ENCODE measurements at regions not wholly inside any gene's neighbourhood (a gene's known extent, or its start where the extent isn't known, plus 50 kb on each side); places are given as distances from the start of the nearest gene placed in this dataset.

DNA sequence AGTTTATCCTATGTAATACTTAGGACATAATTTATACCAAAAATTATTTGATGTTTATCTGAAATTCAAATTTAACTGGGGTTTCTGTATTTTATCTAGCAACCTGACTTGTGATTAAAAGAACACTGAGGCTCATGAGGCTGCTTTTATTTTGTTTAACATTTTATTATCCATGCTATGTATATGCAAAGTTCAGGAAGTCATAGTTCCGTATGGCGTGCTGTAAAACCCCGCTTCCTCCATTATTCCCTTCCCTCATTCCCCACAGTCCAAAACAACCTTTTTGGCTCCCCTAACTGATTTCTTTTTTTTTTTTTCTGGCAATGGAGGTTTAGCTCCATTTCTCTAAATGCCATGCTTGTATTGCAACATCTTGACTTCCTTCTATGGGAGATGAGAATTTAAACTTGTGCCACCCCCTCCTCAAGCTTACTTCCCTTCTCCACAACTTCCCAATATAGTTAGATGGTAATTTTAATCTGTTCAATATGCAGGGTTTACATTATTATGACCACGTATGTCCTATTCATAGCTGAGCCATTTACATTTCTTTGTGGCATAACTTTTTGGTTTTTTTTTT lies 138.0 kb upstream of the DNAH14 start:
- H3F3A ChIP-seq (ENCODE audit: insufficient read depth, low read length), result no peaks in the 10 kb centered on the region
- H2AFZ ChIP-seq (ENCODE audit: low read length), result no peak overlapping the region
- no peak for TF ChIP-seq EZH2 (IDR thresholded peaks at IDR 0.05; ENCODE audit: borderline replicate concordance, low read length)
- TF ChIP-seq, protein P1, sequence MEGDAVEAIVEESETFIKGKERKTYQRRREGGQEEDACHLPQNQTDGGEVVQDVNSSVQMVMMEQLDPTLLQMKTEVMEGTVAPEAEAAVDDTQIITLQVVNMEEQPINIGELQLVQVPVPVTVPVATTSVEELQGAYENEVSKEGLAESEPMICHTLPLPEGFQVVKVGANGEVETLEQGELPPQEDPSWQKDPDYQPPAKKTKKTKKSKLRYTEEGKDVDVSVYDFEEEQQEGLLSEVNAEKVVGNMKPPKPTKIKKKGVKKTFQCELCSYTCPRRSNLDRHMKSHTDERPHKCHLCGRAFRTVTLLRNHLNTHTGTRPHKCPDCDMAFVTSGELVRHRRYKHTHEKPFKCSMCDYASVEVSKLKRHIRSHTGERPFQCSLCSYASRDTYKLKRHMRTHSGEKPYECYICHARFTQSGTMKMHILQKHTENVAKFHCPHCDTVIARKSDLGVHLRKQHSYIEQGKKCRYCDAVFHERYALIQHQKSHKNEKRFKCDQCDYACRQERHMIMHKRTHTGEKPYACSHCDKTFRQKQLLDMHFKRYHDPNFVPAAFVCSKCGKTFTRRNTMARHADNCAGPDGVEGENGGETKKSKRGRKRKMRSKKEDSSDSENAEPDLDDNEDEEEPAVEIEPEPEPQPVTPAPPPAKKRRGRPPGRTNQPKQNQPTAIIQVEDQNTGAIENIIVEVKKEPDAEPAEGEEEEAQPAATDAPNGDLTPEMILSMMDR (IDR thresholded peaks at IDR 0.05; ENCODE audit: low read length), result no peak
- no peaks in the 10 kb centered on the region for H3K27me3 ChIP-seq (ENCODE audit: insufficient read depth, low read length)
- H3K4me3 ChIP-seq (ENCODE audit: low read depth, low read length, poor library complexity, severe bottlenecking), result no peak overlapping the region
- H3K9me3 ChIP-seq (ENCODE audit: low read length), result no peaks in the 10 kb centered on the region
- no peak overlapping the region for H3K27ac ChIP-seq (ENCODE audit: low read depth, low read length, poor library complexity, severe bottlenecking)
- no peaks in the 10 kb centered on the region for H3K79me2 ChIP-seq (ENCODE audit: insufficient read depth, low read length)
- H3K4me2 ChIP-seq (ENCODE audit: low read length), result no peak overlapping the region
- H3K4me1 ChIP-seq (ENCODE audit: insufficient read depth, low read length, severe bottlenecking), result no peaks in the 10 kb centered on the region
- H3K9me2 ChIP-seq (ENCODE audit: low read depth, low read length), result no peaks in the 10 kb centered on the region
- H4K20me1 ChIP-seq (ENCODE audit: insufficient read depth, low read length), result no peaks in the 10 kb centered on the region
- H3K36me3 ChIP-seq (ENCODE audit: insufficient read depth, low read length), result no peaks in the 10 kb centered on the region
- H3K9ac ChIP-seq (ENCODE audit: low read length), result no peak overlapping the region

DNA sequence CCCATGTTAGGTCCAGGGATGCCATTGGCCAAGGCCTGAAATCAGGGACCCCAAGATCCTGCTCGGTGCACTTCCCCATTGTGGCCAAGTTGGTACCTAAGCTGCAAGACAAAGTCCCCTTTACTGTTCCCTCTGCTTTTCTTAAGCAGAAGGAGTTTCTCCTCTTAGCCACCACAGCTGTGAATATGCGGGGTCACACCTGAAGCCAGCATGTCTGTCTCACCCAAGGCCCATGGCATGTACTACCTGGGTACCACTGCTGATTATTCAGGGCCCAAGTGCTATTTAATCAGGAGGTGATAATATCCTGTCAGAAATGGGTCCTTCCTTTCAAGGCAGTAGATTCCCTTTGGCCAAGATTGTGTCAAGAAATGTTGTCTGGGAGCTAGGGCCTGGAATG lies 133.9 kb upstream of the DNAH14 start:
- Histone ChIP-seq H4K20me1 (ENCODE audit: insufficient read depth, low read length) (no peaks in the 10 kb centered on the region), H3K9me3 (ENCODE audit: low read length) (no peaks in the 10 kb centered on the region), H3K4me3 (ENCODE audit: low read depth, low read length, poor library complexity, severe bottlenecking) (no peak overlapping the region), H3F3A (ENCODE audit: insufficient read depth, low read length) (no peaks in the 10 kb centered on the region), H3K4me2 (ENCODE audit: low read length) (no peak overlapping the region), H3K4me1 (ENCODE audit: insufficient read depth, low read length, severe bottlenecking) (no peaks in the 10 kb centered on the region), H2AFZ (ENCODE audit: low read length) (no peak overlapping the region), H3K9me2 (ENCODE audit: low read depth, low read length) (no peaks in the 10 kb centered on the region), H3K27ac (ENCODE audit: low read depth, low read length, poor library complexity, severe bottlenecking) (no peak overlapping the region), H3K36me3 (ENCODE audit: insufficient read depth, low read length) (no peaks in the 10 kb centered on the region), H3K79me2 (ENCODE audit: insufficient read depth, low read length) (no peaks in the 10 kb centered on the region), H3K9ac (ENCODE audit: low read length) (no peak overlapping the region), H3K27me3 (ENCODE audit: insufficient read depth, low read length) (no peaks in the 10 kb centered on the region)
- TF ChIP-seq, protein P1 (IDR thresholded peaks at IDR 0.05; ENCODE audit: low read length), result no peak
- TF ChIP-seq EZH2 (IDR thresholded peaks at IDR 0.05; ENCODE audit: borderline replicate concordance, low read length), result no peak

DNA sequence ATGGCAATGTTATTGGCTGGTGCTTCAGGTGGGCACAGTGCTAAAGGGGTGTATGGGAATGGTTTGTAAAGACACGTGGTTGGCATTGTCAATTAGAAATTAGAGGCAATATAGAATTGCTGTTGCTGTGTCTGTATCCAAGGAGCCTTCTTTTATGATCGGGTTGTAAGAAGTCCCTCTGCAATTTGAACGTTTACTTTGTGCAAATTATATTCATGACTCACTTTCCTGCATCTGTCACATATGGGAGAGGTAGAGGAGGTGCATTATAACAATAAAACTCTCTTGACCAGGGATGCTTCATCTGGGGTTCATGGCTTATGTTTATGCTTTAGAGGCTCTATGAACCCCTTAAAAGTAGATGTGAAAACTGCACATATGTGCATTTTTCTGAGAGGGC lies 130.4 kb upstream of the DNAH14 start:
- Histone ChIP-seq H3K4me3 (ENCODE audit: low read depth, low read length, poor library complexity, severe bottlenecking) (no peak overlapping the region), H3K9me3 (ENCODE audit: low read length) (no peaks in the 10 kb centered on the region), H4K20me1 (ENCODE audit: insufficient read depth, low read length) (no peaks in the 10 kb centered on the region), H3K4me1 (ENCODE audit: insufficient read depth, low read length, severe bottlenecking) (no peaks in the 10 kb centered on the region), H3K27ac (ENCODE audit: low read depth, low read length, poor library complexity, severe bottlenecking) (no peak overlapping the region), H3F3A (ENCODE audit: insufficient read depth, low read length) (no peaks in the 10 kb centered on the region), H3K36me3 (ENCODE audit: insufficient read depth, low read length) (no peaks in the 10 kb centered on the region), H2AFZ (ENCODE audit: low read length) (no peak overlapping the region), H3K9me2 (ENCODE audit: low read depth, low read length) (no peaks in the 10 kb centered on the region), H3K4me2 (ENCODE audit: low read length) (no peak overlapping the region), H3K79me2 (ENCODE audit: insufficient read depth, low read length) (no peaks in the 10 kb centered on the region), H3K9ac (ENCODE audit: low read length) (no peak overlapping the region), H3K27me3 (ENCODE audit: insufficient read depth, low read length) (no peaks in the 10 kb centered on the region)
- TF ChIP-seq EZH2 (IDR thresholded peaks at IDR 0.05; ENCODE audit: borderline replicate concordance, low read length), result no peak
- TF ChIP-seq, protein P1 (IDR thresholded peaks at IDR 0.05; ENCODE audit: low read length), result no peak

All from OCI-LY1 (cell line).